Omental fat pad (tissue), 3 donors: ENCODE measurements at regions not wholly inside any gene's neighbourhood (a gene's known extent, or its start where the extent isn't known, plus 50 kb on each side); places are given as distances from the start of the nearest gene placed in this dataset.

Source experiments
- ATAC-seq: fragments of 150-250 bp; one replicate; pipeline ENCODE4 v1.9.1; 2016; ENCODE audit warnings: mild to moderate bottlenecking, moderate library complexity; ENCODE audit not compliant: low FRiP score
- DNase-seq: peaks from one replicate; pipeline ENCODE4 v3.0.0-alpha.2; 2019; ENCODE audit warnings: low spot score
- TF ChIP-seq, protein P1 (sequence below), 3 donors: fragments of 450-650 bp; IDR thresholded peaks; one replicate each; pipeline ENCODE4 v1.5.1; 2016 to 2017; ENCODE audit warnings: antibody characterized with exemption in 3 of 3, mild to moderate bottlenecking in 3 of 3, moderate library complexity in 2 of 3

GRCh38 chr10:43872644-43873043 is 224.0 kb upstream of the ZNF32 start:
- ATAC-seq (no peak), DNase-seq (no peak)
- TF ChIP-seq, protein P1, sequence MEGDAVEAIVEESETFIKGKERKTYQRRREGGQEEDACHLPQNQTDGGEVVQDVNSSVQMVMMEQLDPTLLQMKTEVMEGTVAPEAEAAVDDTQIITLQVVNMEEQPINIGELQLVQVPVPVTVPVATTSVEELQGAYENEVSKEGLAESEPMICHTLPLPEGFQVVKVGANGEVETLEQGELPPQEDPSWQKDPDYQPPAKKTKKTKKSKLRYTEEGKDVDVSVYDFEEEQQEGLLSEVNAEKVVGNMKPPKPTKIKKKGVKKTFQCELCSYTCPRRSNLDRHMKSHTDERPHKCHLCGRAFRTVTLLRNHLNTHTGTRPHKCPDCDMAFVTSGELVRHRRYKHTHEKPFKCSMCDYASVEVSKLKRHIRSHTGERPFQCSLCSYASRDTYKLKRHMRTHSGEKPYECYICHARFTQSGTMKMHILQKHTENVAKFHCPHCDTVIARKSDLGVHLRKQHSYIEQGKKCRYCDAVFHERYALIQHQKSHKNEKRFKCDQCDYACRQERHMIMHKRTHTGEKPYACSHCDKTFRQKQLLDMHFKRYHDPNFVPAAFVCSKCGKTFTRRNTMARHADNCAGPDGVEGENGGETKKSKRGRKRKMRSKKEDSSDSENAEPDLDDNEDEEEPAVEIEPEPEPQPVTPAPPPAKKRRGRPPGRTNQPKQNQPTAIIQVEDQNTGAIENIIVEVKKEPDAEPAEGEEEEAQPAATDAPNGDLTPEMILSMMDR (IDR thresholded peaks at IDR 0.05) = no peak

- ATAC-seq (no peak), DNase-seq (no peak)
- TF ChIP-seq, protein P1 (IDR thresholded peaks at IDR 0.05) = no peak
Observed at GRCh38 chr10:43871545-43871944, 222.9 kb upstream of the ZNF32 start.

DNA sequence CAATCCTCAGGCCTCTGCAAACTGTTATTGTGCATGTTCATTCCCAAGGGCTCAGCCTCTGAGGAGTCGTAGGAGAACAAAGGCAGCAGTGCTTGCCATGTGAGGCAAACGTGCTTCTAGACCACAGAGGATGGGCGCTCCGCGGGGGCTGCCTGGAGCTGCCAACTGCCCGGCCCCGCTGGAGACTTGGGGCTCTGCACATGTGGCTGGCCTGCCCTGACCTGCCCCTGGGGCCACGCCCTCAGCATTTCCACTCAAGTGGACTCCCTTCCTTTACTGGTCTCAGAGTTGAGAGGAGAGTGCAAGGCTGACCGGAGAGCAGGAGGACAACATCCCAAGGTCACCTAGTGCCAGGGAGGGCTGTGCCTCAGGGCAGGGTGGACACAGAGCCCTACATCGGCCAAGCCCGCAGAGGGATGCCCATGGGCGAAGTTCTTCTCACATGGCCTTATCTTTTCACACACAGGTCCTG is 222.3 kb upstream of the ZNF32 start:
- DNase-seq (no peak), ATAC-seq (no peak)
- TF ChIP-seq, protein P1 (IDR thresholded peaks at IDR 0.05) = no peak

- ATAC-seq (no peak), DNase-seq (no peak)
- TF ChIP-seq, protein P1 (IDR thresholded peaks at IDR 0.05) = no peak
Observed at GRCh38 chr10:43869669-43870322, 221.1 kb upstream of the ZNF32 start.

GRCh38 chr10:43868952-43869351 is 220.3 kb upstream of the ZNF32 start:
- ATAC-seq = no peak
- no peak for DNase-seq
- TF ChIP-seq, protein P1 (IDR thresholded peaks at IDR 0.05) = no peak

DNA sequence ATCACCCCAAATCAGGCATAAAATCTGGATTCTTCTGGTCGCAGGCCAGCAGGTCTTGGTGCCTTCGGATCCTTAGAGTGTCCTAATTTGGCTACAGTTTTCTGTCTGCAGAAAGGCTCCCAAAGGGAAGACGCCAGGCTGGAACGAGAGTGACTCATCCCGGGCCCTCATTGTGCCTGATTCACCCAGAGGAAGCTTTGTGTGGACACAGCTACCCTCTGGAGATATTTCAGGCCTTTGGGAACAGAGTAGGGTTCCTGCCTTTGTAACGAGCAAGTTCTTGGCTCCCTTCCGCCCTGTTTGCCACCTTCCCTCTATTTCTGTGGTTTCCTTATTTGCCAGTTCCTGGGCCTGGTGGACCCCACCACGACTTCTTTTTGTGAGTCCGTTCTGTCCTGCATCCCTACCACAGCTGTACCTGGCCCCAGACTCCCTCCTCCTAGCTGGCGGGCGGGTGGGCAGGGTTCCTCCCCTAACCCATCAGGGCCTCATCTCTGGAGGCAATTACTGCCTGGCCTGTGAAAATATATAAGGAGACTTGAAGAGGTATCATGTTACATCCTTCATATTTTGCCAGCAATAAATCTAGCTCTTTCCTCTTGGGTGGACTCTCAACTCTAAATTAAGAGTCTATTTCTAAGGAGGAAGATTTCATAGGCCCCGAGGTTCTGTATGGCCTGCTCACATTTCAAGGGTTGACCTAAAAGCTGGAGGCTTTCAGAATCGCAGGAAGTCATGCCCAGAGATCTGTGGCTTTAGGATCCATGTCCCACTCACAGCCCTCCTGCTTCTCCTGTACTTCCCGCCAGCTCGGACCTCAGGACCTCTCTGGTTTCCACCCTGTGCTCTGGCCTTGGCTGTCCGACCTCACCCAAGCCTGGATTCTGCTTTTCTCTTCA is 219.2 kb upstream of the ZNF32 start:
- TF ChIP-seq, protein P1 (IDR thresholded peaks at IDR 0.05) = no peak
- no peak for ATAC-seq
- DNase-seq = no peak
